PC-9 (cell line): ENCODE measurements at regions not wholly inside any gene's neighbourhood (a gene's known extent, or its start where the extent isn't known, plus 50 kb on each side); places are given as distances from the start of the nearest gene placed in this dataset.

Experiments used
- BruUV-seq: library from RNA; stranded (reverse); fragments of 400-500 nt; replicated peaks from 2 replicates; lab custom pipeline; 2021; lab: Mats Ljungman, UMichigan
- CTCF ChIA-PET: fragments of 300-600 bp; sonication (Branson Sonifier 250); formaldehyde crosslinking; loops from one replicate; lab custom pipeline; 2022; ENCODE audit warnings: antibody characterized with exemption; lab: Charles Lee
- POLR2A ChIA-PET: fragments of 300-600 bp; sonication (Branson Sonifier 250); formaldehyde crosslinking; loops from one replicate; lab custom pipeline; 2022; ENCODE audit warnings: antibody characterized with exemption; ENCODE audit not compliant: unreplicated experiment; lab: Charles Lee
- DNase-seq, 2 experiments: peaks; one replicate each; pipeline versions ENCODE4 v3.0.0 to v3.0.0-alpha.2; 2015 to 2022; ENCODE audit warnings: mixed read lengths in 1 of 2
- H2AFZ ChIP-seq: fragments of 200-600 bp; sonication (generic); 2 replicates; pipeline ENCODE4 v1.8.1; 2017; ENCODE audit warnings: antibody characterized with exemption
- H3F3A ChIP-seq: fragments of 200-600 bp; sonication (generic); 2 replicates; pipeline ENCODE4 v1.8.1; 2017; ENCODE audit warnings: antibody characterized with exemption, mild to moderate bottlenecking, low read depth; ENCODE audit not compliant: insufficient read depth
- H3K27ac ChIP-seq: fragments of 200-600 bp; sonication (generic); 2 replicates; pipeline ENCODE4 v1.6.1; 2016; ENCODE audit warnings: mixed run types
- H3K27me3 ChIP-seq: fragments of 200-600 bp; sonication (generic); 2 replicates; pipeline ENCODE4 v1.6.1; 2016; ENCODE audit warnings: low read depth, mixed run types; ENCODE audit not compliant: insufficient read depth
- H3K36me3 ChIP-seq: fragments of 200-600 bp; sonication (generic); 2 replicates; pipeline ENCODE4 v1.6.1; 2016; ENCODE audit warnings: low read depth, mixed run types
- H3K4me1 ChIP-seq: fragments of 200-600 bp; sonication (generic); replicated peaks from 2 replicates; pipeline ENCODE4 v1.6.1; 2016; ENCODE audit warnings: mixed run types; ENCODE audit not compliant: insufficient read depth
- H3K4me2 ChIP-seq: fragments of 200-600 bp; sonication (generic); 2 replicates; pipeline ENCODE4 v1.6.1; 2017; ENCODE audit warnings: mixed run types
- H3K4me3 ChIP-seq: fragments of 200-600 bp; sonication (generic); 2 replicates; pipeline ENCODE4 v1.6.1; 2016; ENCODE audit warnings: mixed run types
- H3K79me2 ChIP-seq: fragments of 200-600 bp; sonication (generic); 2 replicates; pipeline ENCODE4 v1.6.1; 2017; ENCODE audit warnings: low read depth, mixed run types
- H3K9me2 ChIP-seq: fragments of 200-600 bp; sonication (generic); 2 replicates; pipeline ENCODE4 v1.8.1; 2017; ENCODE audit warnings: mild to moderate bottlenecking; ENCODE audit not compliant: insufficient read depth
- H3K9me3 ChIP-seq: fragments of 200-600 bp; sonication (generic); 2 replicates; pipeline ENCODE4 v1.8.1; 2016; ENCODE audit warnings: low read depth; ENCODE audit not compliant: insufficient read depth
- H4K20me1 ChIP-seq: fragments of 200-600 bp; sonication (generic); 2 replicates; pipeline ENCODE4 v1.8.1; 2017; ENCODE audit not compliant: insufficient read depth
- CTCF ChIP-seq: fragments of 200-600 bp; sonication (generic); conservative IDR thresholded peaks from 2 replicates; pipeline ENCODE4 v1.6.1; 2017; ENCODE audit warnings: mixed run types, antibody characterized with exemption, mild to moderate bottlenecking, moderate library complexity
- EZH2 ChIP-seq: fragments of 200-600 bp; sonication (generic); IDR thresholded peaks from 2 replicates; pipeline ENCODE4 v1.8.0; 2017; ENCODE audit warnings: antibody characterized with exemption, low read depth
- intact Hi-C: fragments of 100-400 bp; cut with micrococcal nuclease; formaldehyde crosslinking; loops from one replicate; pipeline ENCODE4 v1.10.0; 2022; ENCODE audit not compliant: unreplicated experiment

GRCh38 chr2:21740484-21740883 is 616.7 kb downstream of the TDRD15 start:
- no peaks in the 10 kb centered on the region for H3K36me3 ChIP-seq
- no TSS peak for BruUV-seq
- POLR2A ChIA-PET: no interaction called here

GRCh38 chr2:21746499-21746898 is 622.7 kb downstream of the TDRD15 start:
- H3K9me3 ChIP-seq: no peaks in the 10 kb centered on the region
- intact Hi-C loops: no loop called here
- no peak overlapping the region for H3K27ac ChIP-seq
- H3K4me2 ChIP-seq: no peak overlapping the region
- H2AFZ ChIP-seq: no peak overlapping the region
- no peak for DNase-seq
- ChIA-PET CTCF (no interaction called here), POLR2A (no interaction called here)
- no peaks in the 10 kb centered on the region for H3K4me1 ChIP-seq
- no peaks in the 10 kb centered on the region for H3K79me2 ChIP-seq
- TF ChIP-seq EZH2 (no peak), CTCF (no peak)
- H3K4me3 ChIP-seq: no peak overlapping the region
- H3K9me2 ChIP-seq: no peaks in the 10 kb centered on the region
- H3F3A ChIP-seq: no peaks in the 10 kb centered on the region
- H3K36me3 ChIP-seq: no peaks in the 10 kb centered on the region
- H4K20me1 ChIP-seq: no peaks in the 10 kb centered on the region
- no TSS peak for BruUV-seq
- H3K27me3 ChIP-seq: no peaks in the 10 kb centered on the region

More at GRCh38 chr2:21740484-21740883, 616.7 kb downstream of the TDRD15 start:
- CTCF ChIA-PET: no interaction called here
- Histone ChIP-seq H3K27ac (no peak overlapping the region), H3K4me1 (no peaks in the 10 kb centered on the region), H2AFZ (no peak overlapping the region), H4K20me1 (no peaks in the 10 kb centered on the region), H3K4me2 (no peak overlapping the region), H3F3A (no peaks in the 10 kb centered on the region), H3K4me3 (no peak overlapping the region), H3K27me3 (no peaks in the 10 kb centered on the region), H3K79me2 (no peaks in the 10 kb centered on the region), H3K9me2 (no peaks in the 10 kb centered on the region), H3K9me3 (no peaks in the 10 kb centered on the region)
- no peak for DNase-seq
- intact Hi-C loops: no loop called here
- TF ChIP-seq EZH2: no peak
- TF ChIP-seq CTCF: no peak

GRCh38 chr2:21748501-21748900 is 624.7 kb downstream of the TDRD15 start:
- no TSS peak for BruUV-seq
- H3F3A ChIP-seq: no peaks in the 10 kb centered on the region
- H4K20me1 ChIP-seq: no peaks in the 10 kb centered on the region
- ChIA-PET POLR2A (no interaction called here), CTCF (no interaction called here)
- no peaks in the 10 kb centered on the region for H3K4me1 ChIP-seq
- no peaks in the 10 kb centered on the region for H3K27me3 ChIP-seq
- H2AFZ ChIP-seq: no peak overlapping the region
- no peak overlapping the region for H3K4me2 ChIP-seq
- no peaks in the 10 kb centered on the region for H3K9me3 ChIP-seq
- no peak for DNase-seq
- H3K4me3 ChIP-seq: no peak overlapping the region
- TF ChIP-seq CTCF: no peak
- no peak for TF ChIP-seq EZH2
- no peaks in the 10 kb centered on the region for H3K79me2 ChIP-seq
- no peaks in the 10 kb centered on the region for H3K36me3 ChIP-seq
- intact Hi-C loops: no loop called here
- no peaks in the 10 kb centered on the region for H3K9me2 ChIP-seq
- no peak overlapping the region for H3K27ac ChIP-seq
